GM18505 (cell line): ENCODE measurements at regions not wholly inside any gene's neighbourhood (a gene's known extent, or its start where the extent isn't known, plus 50 kb on each side); places are given as distances from the start of the nearest gene placed in this dataset.

Experiments used
- ATAC-seq: cut with Tn5 transposase; IDR thresholded peaks from one replicate; pipeline ENCODE4 v1.9.1; 2021; ENCODE audit not compliant: unreplicated experiment
- POLR2A ChIP-seq: IDR thresholded peaks from 4 replicates; pipeline ENCODE4 v1.6.1; 2011; ENCODE audit warnings: borderline replicate concordance; ENCODE audit not compliant: insufficient read depth, insufficient read length; ENCODE audit errors: extremely low read depth

GRCh38 chr16:76197900-76198299 is 79.3 kb upstream of the CNTNAP4 start:
- ATAC-seq = no peak
- TF ChIP-seq POLR2A = no peak

- ATAC-seq = no peak
- no peak for TF ChIP-seq POLR2A
These were observed 77.5 kb upstream of the CNTNAP4 start for GRCh38 chr16:76199681-76200220.

- TF ChIP-seq POLR2A = no peak
- ATAC-seq = no peak
These were observed 75.8 kb upstream of the CNTNAP4 start for GRCh38 chr16:76201385-76201784.

- no peak for TF ChIP-seq POLR2A
- no peak for ATAC-seq
These were observed 73.0 kb upstream of the CNTNAP4 start for GRCh38 chr16:76204249-76204648.

- no peak for ATAC-seq
- no peak for TF ChIP-seq POLR2A
These were observed 69.9 kb upstream of the CNTNAP4 start for GRCh38 chr16:76207270-76207669.

GRCh38 chr16:76210157-76210556 is 67.0 kb upstream of the CNTNAP4 start:
- ATAC-seq = no peak
- TF ChIP-seq POLR2A = no peak

- TF ChIP-seq POLR2A = no peak
- no peak for ATAC-seq
These were observed 63.3 kb upstream of the CNTNAP4 start for GRCh38 chr16:76213860-76214259.

GRCh38 chr16:76214856-76215255 is 62.3 kb upstream of the CNTNAP4 start:
- no peak for ATAC-seq
- no peak for TF ChIP-seq POLR2A

- no peak for TF ChIP-seq POLR2A
- no peak for ATAC-seq
These were observed 55.1 kb upstream of the CNTNAP4 start for GRCh38 chr16:76222087-76222486.

- no peak for TF ChIP-seq POLR2A
- no peak for ATAC-seq
These were observed 54.3 kb upstream of the CNTNAP4 start for GRCh38 chr16:76222853-76223252.

GRCh38 chr16:76226011-76226410 is 51.2 kb upstream of the CNTNAP4 start:
- no peak for TF ChIP-seq POLR2A
- no peak for ATAC-seq

GRCh38 chr16:76226481-76226880 is 50.7 kb upstream of the CNTNAP4 start:
- ATAC-seq = no peak
- no peak for TF ChIP-seq POLR2A
